ENCODE measurements at regions not wholly inside any gene's neighbourhood (a gene's known extent, or its start where the extent isn't known, plus 50 kb on each side); places are given as distances from the start of the nearest gene placed in this dataset.

DNA sequence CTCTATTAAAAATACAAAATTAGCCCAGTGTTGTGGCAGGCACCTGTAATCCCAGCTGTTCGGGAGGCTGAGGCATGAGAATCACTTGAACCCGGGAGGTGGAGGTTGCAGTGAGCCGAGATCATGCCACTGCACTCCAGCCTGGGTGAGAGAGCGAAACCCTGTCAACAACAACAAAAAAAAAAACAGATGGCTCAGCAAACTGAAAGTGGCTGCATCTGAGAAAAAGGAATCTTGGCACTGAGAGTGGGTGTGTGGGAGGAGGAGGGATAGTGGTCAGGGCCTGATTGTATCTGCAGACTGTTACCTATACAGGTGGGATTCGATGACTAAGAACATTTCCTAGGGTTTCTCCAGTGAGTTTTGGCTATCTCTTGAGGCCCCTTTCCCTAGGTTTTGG lies 122.2 kb upstream of the BARHL2 start:
- intact Hi-C loops (cut with DNase I), result no loop called here

DNA sequence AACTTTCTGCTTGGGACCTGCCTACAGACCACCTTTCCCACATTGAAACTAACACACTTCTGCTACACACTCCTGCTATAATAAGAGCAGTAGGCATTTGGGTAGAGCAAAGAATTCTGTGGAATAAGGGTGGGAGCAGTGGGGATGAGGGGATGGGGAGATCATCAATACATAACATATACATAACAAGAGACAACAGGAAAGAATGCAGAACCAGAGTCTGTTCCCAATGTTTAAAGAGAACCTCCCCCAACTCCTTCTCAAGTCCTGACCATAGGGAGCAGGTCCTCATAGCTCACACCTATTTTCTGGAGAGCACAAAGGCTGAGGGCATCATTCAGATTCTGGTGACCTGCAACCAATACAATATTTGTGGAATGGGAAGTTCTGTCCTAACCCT lies 121.6 kb upstream of the BARHL2 start:
- H3K4me1 ChIP-seq, result peaks cover 16 to 18% of the 10 kb centered on the region in 2 donors
- TF ChIP-seq, protein P1, sequence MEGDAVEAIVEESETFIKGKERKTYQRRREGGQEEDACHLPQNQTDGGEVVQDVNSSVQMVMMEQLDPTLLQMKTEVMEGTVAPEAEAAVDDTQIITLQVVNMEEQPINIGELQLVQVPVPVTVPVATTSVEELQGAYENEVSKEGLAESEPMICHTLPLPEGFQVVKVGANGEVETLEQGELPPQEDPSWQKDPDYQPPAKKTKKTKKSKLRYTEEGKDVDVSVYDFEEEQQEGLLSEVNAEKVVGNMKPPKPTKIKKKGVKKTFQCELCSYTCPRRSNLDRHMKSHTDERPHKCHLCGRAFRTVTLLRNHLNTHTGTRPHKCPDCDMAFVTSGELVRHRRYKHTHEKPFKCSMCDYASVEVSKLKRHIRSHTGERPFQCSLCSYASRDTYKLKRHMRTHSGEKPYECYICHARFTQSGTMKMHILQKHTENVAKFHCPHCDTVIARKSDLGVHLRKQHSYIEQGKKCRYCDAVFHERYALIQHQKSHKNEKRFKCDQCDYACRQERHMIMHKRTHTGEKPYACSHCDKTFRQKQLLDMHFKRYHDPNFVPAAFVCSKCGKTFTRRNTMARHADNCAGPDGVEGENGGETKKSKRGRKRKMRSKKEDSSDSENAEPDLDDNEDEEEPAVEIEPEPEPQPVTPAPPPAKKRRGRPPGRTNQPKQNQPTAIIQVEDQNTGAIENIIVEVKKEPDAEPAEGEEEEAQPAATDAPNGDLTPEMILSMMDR (IDR thresholded peaks at IDR 0.05), result no peak
- H3K36me3 ChIP-seq, result no peaks in the 10 kb centered on the region
- intact Hi-C loops (cut with DNase I), result no loop called here
- H3K4me3 ChIP-seq, result no peak overlapping the region
- H3K27ac ChIP-seq, result no peak overlapping the region
- no peaks in the 10 kb centered on the region for H3K9me3 ChIP-seq
- H3K27me3 ChIP-seq, result peaks cover 49 to 96% of the 10 kb centered on the region in 2 donors
- ATAC-seq, result no peak
- no peak for DNase-seq

More for the DNA sequence above, 122.2 kb upstream of the BARHL2 start:
- no peak for ATAC-seq
- TF ChIP-seq, protein P1 (IDR thresholded peaks at IDR 0.05), result no peak
- Histone ChIP-seq H3K27me3 (peaks cover 43 to 92% of the 10 kb centered on the region in 2 donors), H3K9me3 (no peaks in the 10 kb centered on the region), H3K4me1 (peaks cover 16 to 18% of the 10 kb centered on the region in 2 donors), H3K36me3 (no peaks in the 10 kb centered on the region), H3K4me3 (no peak overlapping the region), H3K27ac (no peak overlapping the region)
- DNase-seq, result no peak

DNA sequence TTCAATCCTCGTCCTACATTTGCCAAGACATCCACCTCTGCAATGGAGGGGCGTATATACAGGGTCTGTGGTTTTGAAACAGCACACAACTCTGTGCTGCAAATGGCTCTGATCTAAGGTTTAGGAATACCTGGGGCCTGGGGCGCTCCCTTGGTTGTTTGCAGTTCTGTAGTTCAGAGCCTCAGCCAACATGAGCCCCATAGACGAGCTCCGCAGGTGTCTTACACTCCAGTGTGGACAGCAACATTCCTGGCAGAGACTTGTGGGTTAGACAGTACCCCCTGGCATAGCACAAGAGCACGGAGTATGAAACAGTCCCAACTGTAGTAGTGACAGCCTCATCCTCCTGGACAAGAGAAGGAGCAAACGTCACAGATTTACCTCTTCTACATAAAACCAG lies 120.3 kb upstream of the BARHL2 start:
- Histone ChIP-seq H3K27ac (no peak overlapping the region), H3K4me3 (no peak overlapping the region), H3K9me3 (no peaks in the 10 kb centered on the region), H3K27me3 (peaks cover 62 to 100% of the 10 kb centered on the region in 2 donors), H3K36me3 (no peaks in the 10 kb centered on the region), H3K4me1 (peaks cover 16 to 18% of the 10 kb centered on the region in 2 donors)
- intact Hi-C loops (cut with DNase I), result no loop called here
- DNase-seq, result no peak
- ATAC-seq, result no peak
- TF ChIP-seq, protein P1 (IDR thresholded peaks at IDR 0.05), result no peak

DNA sequence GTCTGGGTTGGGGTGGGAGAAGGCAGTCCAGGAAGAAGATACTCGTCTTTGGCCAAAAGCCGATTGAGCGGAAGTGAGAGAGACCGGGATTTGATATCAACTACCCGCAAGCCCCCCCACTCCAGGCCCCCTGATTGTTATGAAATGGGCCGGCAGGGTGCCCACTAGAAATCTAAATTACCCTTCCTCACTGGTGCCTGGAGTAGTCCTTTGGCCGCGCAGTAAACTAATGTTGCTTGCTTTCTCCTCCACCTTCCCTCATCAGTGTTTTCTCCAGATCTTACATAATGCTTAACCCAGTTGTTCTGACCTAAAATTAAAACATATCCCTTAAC lies 119.2 kb upstream of the BARHL2 start:
- ATAC-seq (no peak), DNase-seq (no peak)
- intact Hi-C loops (cut with DNase I), result no loop called here
- TF ChIP-seq, protein P1 (IDR thresholded peaks at IDR 0.05), result no peak
- Histone ChIP-seq H3K27me3 (peaks cover 65 to 100% of the 10 kb centered on the region in 2 donors), H3K27ac (no peak overlapping the region), H3K36me3 (no peaks in the 10 kb centered on the region), H3K9me3 (no peaks in the 10 kb centered on the region), H3K4me3 (peak overlapping the region in 1 of 2 donors; percentile 24), H3K4me1 (peaks cover 16 to 18% of the 10 kb centered on the region in 2 donors)

DNA sequence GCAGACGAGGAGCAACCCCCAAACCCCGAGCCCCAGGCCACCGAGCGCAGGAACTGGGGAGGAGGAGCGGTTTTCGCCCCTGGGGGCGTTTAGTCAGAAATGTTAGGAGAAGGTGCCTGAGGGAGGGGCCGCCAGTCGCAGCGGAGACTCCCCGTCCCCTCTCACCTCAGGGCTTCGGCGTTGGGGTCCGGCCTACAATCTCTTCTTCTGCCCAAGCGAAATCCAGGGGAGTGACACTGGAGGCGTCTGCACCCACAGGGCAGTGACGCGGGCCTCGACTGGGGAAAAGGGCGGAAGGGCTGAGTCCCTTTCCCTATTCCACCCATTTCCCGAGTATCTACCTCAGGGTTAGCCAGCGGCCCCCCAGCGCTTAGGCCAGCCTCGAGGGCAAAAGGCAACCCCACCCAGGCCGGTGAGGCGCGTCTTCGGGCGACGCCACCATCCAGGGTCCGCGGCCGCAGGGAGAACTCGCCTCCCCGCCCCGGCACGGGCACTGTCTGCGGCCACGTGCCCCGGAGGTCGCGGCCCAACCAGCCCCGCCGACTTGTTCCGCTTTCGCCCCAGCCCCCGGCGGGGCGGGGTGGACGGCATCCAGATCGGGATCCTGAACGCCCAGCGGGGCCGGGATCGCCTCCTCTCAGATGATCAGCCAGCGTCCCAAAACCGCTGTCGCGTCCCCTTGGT lies 118.7 kb upstream of the BARHL2 start:
- ATAC-seq (peak; percentile 36), DNase-seq (peak in 1 of 4 donors; percentile 82)
- H3K4me3 ChIP-seq, result peak overlapping the region in 1 of 2 donors; percentile 24

More for the DNA sequence above, 118.7 kb upstream of the BARHL2 start:
- H3K4me1 ChIP-seq, result peaks cover 16 to 18% of the 10 kb centered on the region in 2 donors
- TF ChIP-seq, protein P1 (IDR thresholded peaks at IDR 0.05), result no peak
- intact Hi-C loops (cut with DNase I), result no loop called here
- H3K27ac ChIP-seq, result no peak overlapping the region
- H3K27me3 ChIP-seq, result peaks cover 63 to 100% of the 10 kb centered on the region in 2 donors
- H3K36me3 ChIP-seq, result no peaks in the 10 kb centered on the region
- no peaks in the 10 kb centered on the region for H3K9me3 ChIP-seq
